ENCODE measurements at regions not wholly inside any gene's neighbourhood (a gene's known extent, or its start where the extent isn't known, plus 50 kb on each side); places are given as distances from the start of the nearest gene placed in this dataset.

DNA sequence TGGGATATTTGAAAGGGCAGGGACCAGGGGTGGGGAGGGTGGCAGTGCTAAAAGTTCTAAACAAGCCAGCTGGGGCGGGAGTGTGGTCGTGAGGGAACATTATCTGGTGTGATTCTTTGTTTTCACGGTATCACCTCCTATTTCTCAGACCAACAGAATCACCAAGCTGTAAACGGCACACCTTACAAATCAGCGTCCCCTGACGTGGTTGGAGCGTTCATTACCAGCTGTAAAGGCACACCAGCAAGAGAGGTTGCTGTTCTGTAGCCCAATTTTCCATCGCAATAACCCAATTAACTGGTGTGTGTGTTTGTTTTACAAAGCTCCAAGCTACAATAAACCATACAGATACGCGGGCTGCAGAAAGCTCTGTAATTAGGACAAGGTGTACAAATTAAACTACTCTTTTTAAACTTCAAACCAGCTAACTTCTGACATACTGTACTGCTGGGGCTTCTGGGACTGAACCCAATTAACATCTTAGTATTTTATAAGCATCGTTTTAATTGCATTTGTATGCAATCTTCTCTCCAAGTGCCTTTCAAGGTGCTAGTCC lies 303.6 kb upstream of the CLINT1 start:
- 45% methylated on average over 11 of the region's 11 CpGs for WGBS (ENCODE audit: low lambda C conversion rate, missing lambda C conversion rate)
- no peaks in the 10 kb centered on the region for H4K20me1 ChIP-seq (ENCODE audit: insufficient read depth, poor library complexity, severe bottlenecking)
- H3K4me3 ChIP-seq = no peak overlapping the region
- no peaks in the 10 kb centered on the region for H3K27me3 ChIP-seq
- H3K9me2 ChIP-seq (replicated peaks; ENCODE audit: insufficient read depth) = no peaks in the 10 kb centered on the region
- no peaks in the 10 kb centered on the region for H3K4me1 ChIP-seq (ENCODE audit: insufficient read depth)
- H2AFZ ChIP-seq = no peak overlapping the region
- H3K9me3 ChIP-seq (ENCODE audit: low read depth) = no peaks in the 10 kb centered on the region
- DNase-seq (ENCODE audit: low spot score) = no peak
- no peak overlapping the region for H3K4me2 ChIP-seq
- no peaks in the 10 kb centered on the region for H3K79me2 ChIP-seq
- H3K27ac ChIP-seq = no peak overlapping the region
- H3K36me3 ChIP-seq (replicated peaks; ENCODE audit: insufficient read depth, low read depth) = no peaks in the 10 kb centered on the region
- TF ChIP-seq, protein P1, sequence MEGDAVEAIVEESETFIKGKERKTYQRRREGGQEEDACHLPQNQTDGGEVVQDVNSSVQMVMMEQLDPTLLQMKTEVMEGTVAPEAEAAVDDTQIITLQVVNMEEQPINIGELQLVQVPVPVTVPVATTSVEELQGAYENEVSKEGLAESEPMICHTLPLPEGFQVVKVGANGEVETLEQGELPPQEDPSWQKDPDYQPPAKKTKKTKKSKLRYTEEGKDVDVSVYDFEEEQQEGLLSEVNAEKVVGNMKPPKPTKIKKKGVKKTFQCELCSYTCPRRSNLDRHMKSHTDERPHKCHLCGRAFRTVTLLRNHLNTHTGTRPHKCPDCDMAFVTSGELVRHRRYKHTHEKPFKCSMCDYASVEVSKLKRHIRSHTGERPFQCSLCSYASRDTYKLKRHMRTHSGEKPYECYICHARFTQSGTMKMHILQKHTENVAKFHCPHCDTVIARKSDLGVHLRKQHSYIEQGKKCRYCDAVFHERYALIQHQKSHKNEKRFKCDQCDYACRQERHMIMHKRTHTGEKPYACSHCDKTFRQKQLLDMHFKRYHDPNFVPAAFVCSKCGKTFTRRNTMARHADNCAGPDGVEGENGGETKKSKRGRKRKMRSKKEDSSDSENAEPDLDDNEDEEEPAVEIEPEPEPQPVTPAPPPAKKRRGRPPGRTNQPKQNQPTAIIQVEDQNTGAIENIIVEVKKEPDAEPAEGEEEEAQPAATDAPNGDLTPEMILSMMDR (IDR thresholded peaks at IDR 0.05; ENCODE audit: poor library complexity) = no peak
- TF ChIP-seq EZH2 (IDR thresholded peaks at IDR 0.05; ENCODE audit: borderline replicate concordance) = no peak
- TF ChIP-seq EZH2phosphoT487 (IDR thresholded peaks at IDR 0.05; ENCODE audit: low read depth, severe bottlenecking, unreplicated experiment) = no peak

DNA sequence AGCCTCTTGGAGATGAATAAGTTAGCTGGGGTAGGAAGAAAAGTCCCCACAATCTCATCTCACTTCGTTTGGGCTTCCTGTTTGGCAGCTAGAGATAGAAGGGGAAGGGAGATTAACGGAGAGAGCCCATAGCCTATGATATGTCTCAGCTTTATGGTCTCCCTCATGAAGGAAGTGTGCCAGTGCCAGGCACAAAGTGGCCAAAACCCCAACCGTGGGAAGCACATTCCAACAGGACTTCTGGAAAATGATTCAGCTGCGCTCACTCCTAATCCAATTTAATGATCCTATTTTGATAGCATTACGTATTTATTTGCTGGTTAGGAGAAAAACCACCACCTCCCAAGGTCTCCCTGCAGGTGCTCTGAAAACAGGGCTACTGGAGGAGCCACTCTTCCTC lies 303.1 kb upstream of the CLINT1 start:
- H3K4me2 ChIP-seq = no peak overlapping the region
- no peak overlapping the region for H3K27ac ChIP-seq
- no peaks in the 10 kb centered on the region for H4K20me1 ChIP-seq (ENCODE audit: insufficient read depth, poor library complexity, severe bottlenecking)
- no peak overlapping the region for H3K4me3 ChIP-seq
- H3K4me1 ChIP-seq (ENCODE audit: insufficient read depth) = no peaks in the 10 kb centered on the region
- WGBS (ENCODE audit: low lambda C conversion rate, missing lambda C conversion rate) = 66% methylated on average over 5 of the region's 5 CpGs
- no peaks in the 10 kb centered on the region for H3K9me2 ChIP-seq (replicated peaks; ENCODE audit: insufficient read depth)
- H2AFZ ChIP-seq = no peak overlapping the region
- no peaks in the 10 kb centered on the region for H3K9me3 ChIP-seq (ENCODE audit: low read depth)
- no peaks in the 10 kb centered on the region for H3K79me2 ChIP-seq
- H3K27me3 ChIP-seq = no peaks in the 10 kb centered on the region
- TF ChIP-seq EZH2phosphoT487 (IDR thresholded peaks at IDR 0.05; ENCODE audit: low read depth, severe bottlenecking, unreplicated experiment) = no peak
- TF ChIP-seq EZH2 (IDR thresholded peaks at IDR 0.05; ENCODE audit: borderline replicate concordance) = no peak
- TF ChIP-seq, protein P1 (IDR thresholded peaks at IDR 0.05; ENCODE audit: poor library complexity) = no peak
- no peaks in the 10 kb centered on the region for H3K36me3 ChIP-seq (replicated peaks; ENCODE audit: insufficient read depth, low read depth)
- no peak for DNase-seq (ENCODE audit: low spot score)

DNA sequence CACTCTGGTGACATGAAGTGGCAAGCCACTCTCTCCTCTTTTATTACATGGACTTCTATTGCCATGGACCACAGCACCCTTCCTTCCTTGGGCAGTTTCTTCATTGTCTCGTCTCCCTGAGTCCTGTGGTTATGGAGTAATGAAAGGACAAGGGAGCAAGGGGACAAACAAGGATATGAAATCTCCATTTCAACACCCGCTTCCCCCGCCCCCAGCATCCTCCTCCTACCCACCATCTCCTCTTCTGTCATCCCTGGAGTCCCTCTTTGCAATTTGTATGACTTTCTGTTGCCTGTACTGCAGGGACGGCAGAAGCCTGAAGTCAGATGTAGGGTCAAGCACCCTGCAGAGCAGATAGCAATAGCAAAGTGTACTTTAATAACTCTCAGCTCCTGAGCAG lies 300.7 kb upstream of the CLINT1 start:
- no peak overlapping the region for H3K4me3 ChIP-seq
- DNase-seq (ENCODE audit: low spot score) = no peak
- no peaks in the 10 kb centered on the region for H3K79me2 ChIP-seq
- H3K27me3 ChIP-seq = no peaks in the 10 kb centered on the region
- no peaks in the 10 kb centered on the region for H4K20me1 ChIP-seq (ENCODE audit: insufficient read depth, poor library complexity, severe bottlenecking)
- H3K27ac ChIP-seq = no peak overlapping the region
- H3K9me3 ChIP-seq (ENCODE audit: low read depth) = no peaks in the 10 kb centered on the region
- H3K4me2 ChIP-seq = no peak overlapping the region
- WGBS (ENCODE audit: low lambda C conversion rate, missing lambda C conversion rate) = 80% methylated on average over 4 of the region's 4 CpGs
- H3K9me2 ChIP-seq (replicated peaks; ENCODE audit: insufficient read depth) = no peaks in the 10 kb centered on the region
- TF ChIP-seq, protein P1 (IDR thresholded peaks at IDR 0.05; ENCODE audit: poor library complexity) = no peak
- TF ChIP-seq EZH2 (IDR thresholded peaks at IDR 0.05; ENCODE audit: borderline replicate concordance) = no peak
- no peak for TF ChIP-seq EZH2phosphoT487 (IDR thresholded peaks at IDR 0.05; ENCODE audit: low read depth, severe bottlenecking, unreplicated experiment)
- H3K36me3 ChIP-seq (replicated peaks; ENCODE audit: insufficient read depth, low read depth) = no peaks in the 10 kb centered on the region
- no peak overlapping the region for H2AFZ ChIP-seq
- no peaks in the 10 kb centered on the region for H3K4me1 ChIP-seq (ENCODE audit: insufficient read depth)
